ENCODE measurements at regions not wholly inside any gene's neighbourhood (a gene's known extent, or its start where the extent isn't known, plus 50 kb on each side); places are given as distances from the start of the nearest gene placed in this dataset.

DNA sequence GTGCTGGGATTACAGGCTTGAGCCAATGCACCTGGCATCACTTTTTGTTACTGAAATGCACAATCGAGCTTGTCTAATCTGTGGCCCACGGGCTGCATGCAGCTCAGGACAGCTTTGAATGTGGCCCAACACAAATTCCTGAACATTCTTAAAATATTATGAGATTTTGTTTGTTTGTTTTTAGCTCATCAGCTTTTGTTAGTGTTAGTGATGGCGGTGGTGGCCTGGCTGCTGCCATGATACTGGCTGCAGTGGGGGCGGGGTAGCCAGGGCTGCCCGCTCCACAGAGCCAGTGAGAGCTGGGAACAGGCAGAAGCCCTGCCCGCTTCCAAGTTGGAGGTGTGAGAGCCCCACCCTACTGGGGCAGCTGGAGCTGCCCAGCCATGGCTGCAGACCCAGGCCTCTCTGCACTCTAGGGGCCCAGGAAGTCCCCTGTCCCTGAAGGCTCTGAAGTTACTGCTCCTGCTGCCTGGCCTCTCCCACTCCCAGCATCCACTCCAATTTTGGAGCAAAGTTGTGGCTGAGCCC lies 76.6 kb upstream of the SHB start:
- DNase-seq (no peak), ATAC-seq (peak in 1 of 4 donors; percentile 28)
- Histone ChIP-seq H3K36me3 (no peaks in the 10 kb centered on the region), H3K4me3 (no peak overlapping the region), H3K4me1 (no peaks in the 10 kb centered on the region), H3K27ac (no peak overlapping the region), H3K27me3 (no peaks in the 10 kb centered on the region), H3K9me3 (no peaks in the 10 kb centered on the region)
- WGBS (ENCODE audit: insufficient coverage, low coverage, low lambda C conversion rate, missing lambda C conversion rate) = 68% methylated on average over 4 of the region's 6 CpGs
- TF ChIP-seq POLR2A (IDR thresholded peaks at IDR 0.05) = no peak
- TF ChIP-seq, protein P1, sequence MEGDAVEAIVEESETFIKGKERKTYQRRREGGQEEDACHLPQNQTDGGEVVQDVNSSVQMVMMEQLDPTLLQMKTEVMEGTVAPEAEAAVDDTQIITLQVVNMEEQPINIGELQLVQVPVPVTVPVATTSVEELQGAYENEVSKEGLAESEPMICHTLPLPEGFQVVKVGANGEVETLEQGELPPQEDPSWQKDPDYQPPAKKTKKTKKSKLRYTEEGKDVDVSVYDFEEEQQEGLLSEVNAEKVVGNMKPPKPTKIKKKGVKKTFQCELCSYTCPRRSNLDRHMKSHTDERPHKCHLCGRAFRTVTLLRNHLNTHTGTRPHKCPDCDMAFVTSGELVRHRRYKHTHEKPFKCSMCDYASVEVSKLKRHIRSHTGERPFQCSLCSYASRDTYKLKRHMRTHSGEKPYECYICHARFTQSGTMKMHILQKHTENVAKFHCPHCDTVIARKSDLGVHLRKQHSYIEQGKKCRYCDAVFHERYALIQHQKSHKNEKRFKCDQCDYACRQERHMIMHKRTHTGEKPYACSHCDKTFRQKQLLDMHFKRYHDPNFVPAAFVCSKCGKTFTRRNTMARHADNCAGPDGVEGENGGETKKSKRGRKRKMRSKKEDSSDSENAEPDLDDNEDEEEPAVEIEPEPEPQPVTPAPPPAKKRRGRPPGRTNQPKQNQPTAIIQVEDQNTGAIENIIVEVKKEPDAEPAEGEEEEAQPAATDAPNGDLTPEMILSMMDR (IDR thresholded peaks at IDR 0.05) = no peak
- intact Hi-C loops (cut with DNase I) = no loop called here

DNA sequence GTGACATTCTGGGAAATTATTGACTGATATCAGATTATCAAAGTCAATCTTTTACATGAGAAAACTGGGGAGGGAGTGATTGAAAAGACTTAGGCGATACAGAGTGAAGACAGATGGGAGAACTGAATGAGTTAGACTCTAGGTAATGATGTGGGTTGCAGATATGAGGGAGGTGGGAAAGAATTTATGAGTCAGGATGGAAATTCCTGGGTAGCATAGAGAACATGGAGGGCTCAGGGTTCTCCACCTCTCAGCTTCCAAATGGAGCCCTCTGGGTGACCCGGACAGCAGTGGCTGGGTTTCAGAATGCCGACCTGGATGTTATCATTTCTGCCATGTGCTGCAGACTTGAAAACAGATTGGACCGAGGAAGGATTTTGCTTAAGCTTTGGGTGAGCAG lies 75.4 kb upstream of the SHB start:
- Histone ChIP-seq H3K9me3 (no peaks in the 10 kb centered on the region), H3K4me3 (no peak overlapping the region), H3K4me1 (no peaks in the 10 kb centered on the region), H3K36me3 (no peaks in the 10 kb centered on the region), H3K27ac (no peak overlapping the region), H3K27me3 (no peaks in the 10 kb centered on the region)
- intact Hi-C loops (cut with DNase I) = no loop called here
- 70% methylated on average over 2 of the region's 4 CpGs for WGBS (ENCODE audit: insufficient coverage, low coverage, low lambda C conversion rate, missing lambda C conversion rate)
- no peak for ATAC-seq
- TF ChIP-seq, protein P1 (IDR thresholded peaks at IDR 0.05) = no peak
- no peak for DNase-seq

DNA sequence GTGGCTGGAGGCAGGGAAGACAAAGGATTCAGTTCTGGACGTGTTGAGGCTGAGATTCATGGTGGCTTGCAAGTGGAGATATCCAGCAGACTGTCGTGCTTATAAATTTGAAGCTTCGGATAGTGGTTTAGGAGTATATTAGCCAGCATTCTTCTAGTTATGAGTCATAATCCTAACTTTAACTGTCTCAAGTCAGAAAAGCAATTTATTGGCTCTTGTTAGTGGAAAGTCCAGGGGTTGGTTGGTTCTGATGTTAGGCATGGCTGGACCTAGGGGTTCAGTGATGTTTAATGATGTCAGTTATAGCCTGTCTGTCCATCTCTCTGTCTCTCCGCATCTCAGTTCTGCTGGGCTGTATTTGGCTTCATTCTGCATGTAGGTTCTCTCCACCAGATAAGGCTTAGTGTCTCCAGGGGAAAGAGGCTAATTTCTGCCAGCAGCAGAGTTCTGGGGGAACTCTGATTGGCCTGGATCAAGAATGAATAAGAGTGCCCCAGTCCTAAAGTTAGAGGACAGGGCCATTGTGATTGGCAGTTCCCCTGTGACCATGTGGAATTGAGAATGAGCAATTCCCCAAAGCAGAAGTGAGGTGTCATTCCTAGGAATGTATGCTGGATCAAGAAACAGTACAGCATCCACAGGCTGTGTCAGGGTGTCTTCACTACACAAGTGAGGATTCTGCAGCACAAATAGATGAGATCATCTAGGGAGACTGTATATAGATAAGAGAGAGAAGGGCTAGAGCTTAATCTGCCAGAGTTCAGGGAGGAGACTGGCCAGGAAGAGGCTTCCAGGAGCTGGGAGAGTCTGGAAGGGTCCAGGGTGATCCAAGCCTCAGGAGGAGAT lies 72.9 kb upstream of the SHB start:
- no peaks in the 10 kb centered on the region for H3K9me3 ChIP-seq
- H3K4me3 ChIP-seq = no peak overlapping the region
- no peaks in the 10 kb centered on the region for H3K36me3 ChIP-seq
- ATAC-seq (no peak), DNase-seq (no peak)
- 48% methylated on average over 4 of the region's 4 CpGs for WGBS (ENCODE audit: insufficient coverage, low coverage, low lambda C conversion rate, missing lambda C conversion rate)
- no peaks in the 10 kb centered on the region for H3K4me1 ChIP-seq
- H3K27me3 ChIP-seq = no peaks in the 10 kb centered on the region
- no peak overlapping the region for H3K27ac ChIP-seq
- TF ChIP-seq, protein P1 (IDR thresholded peaks at IDR 0.05) = no peak
- TF ChIP-seq POLR2A (IDR thresholded peaks at IDR 0.05) = no peak
- intact Hi-C loops (cut with DNase I) = no loop called here

DNA sequence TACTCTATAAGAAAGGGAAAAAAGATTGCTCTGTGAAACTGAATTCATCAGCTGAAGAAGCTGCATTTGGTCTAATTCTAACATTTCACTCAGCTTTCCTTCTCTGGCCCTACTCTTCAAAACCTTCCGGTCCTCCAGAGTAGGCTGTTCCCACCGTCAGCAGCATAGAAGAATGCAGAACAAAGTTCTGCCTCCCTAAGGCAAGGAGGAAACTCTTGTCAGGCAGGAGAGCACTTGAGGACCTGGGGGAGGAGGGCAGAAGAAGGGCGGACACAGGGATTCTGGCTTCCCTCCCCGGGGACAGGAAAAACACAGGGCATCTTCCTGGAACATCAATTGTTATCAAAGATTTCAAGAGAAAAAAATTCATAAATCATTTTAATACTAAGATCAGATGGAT lies 69.2 kb upstream of the SHB start:
- no peaks in the 10 kb centered on the region for H3K27me3 ChIP-seq
- no peak for ATAC-seq
- 56% methylated on average over 4 of the region's 4 CpGs for WGBS (ENCODE audit: insufficient coverage, low coverage, low lambda C conversion rate, missing lambda C conversion rate)
- intact Hi-C loops (cut with DNase I) = no loop called here
- no peaks in the 10 kb centered on the region for H3K36me3 ChIP-seq
- H3K4me3 ChIP-seq = no peak overlapping the region
- TF ChIP-seq POLR2A (IDR thresholded peaks at IDR 0.05) = no peak
- TF ChIP-seq, protein P1 (IDR thresholded peaks at IDR 0.05) = no peak
- no peak for DNase-seq
- no peaks in the 10 kb centered on the region for H3K4me1 ChIP-seq
- no peaks in the 10 kb centered on the region for H3K9me3 ChIP-seq
- no peak overlapping the region for H3K27ac ChIP-seq

Data from right lobe of liver (tissue), 6 donors.